Keratinocyte (primary cell): ENCODE measurements at regions not wholly inside any gene's neighbourhood (a gene's known extent, or its start where the extent isn't known, plus 50 kb on each side); places are given as distances from the start of the nearest gene placed in this dataset.

Experiments used
- DNase-seq: peaks from one replicate; pipeline ENCODE4 v3.0.0-alpha.2; 2011; ENCODE audit warnings: low read depth, missing footprints, low spot score
- FAIRE-seq: peaks from 2 replicates; lab custom pipeline; 2011; peaks lifted over from hg19 to GRCh38; lab: Jason Lieb, UNC
- H2AFZ ChIP-seq: 2 replicates; pipeline ENCODE4 v1.6.0; 2012; ENCODE audit warnings: low read length, control low read depth, inconsistent platforms; ENCODE audit not compliant: control insufficient read depth
- H3K27ac ChIP-seq: 2 replicates; pipeline ENCODE4 v1.5.1; 2011; ENCODE audit warnings: low read length; ENCODE audit not compliant: control insufficient read depth, insufficient read depth
- H3K27me3 ChIP-seq: 3 replicates; pipeline ENCODE4 v1.6.0; 2011; ENCODE audit warnings: low read length; ENCODE audit not compliant: control insufficient read depth, insufficient read depth; ENCODE audit errors: extremely low read depth
- H3K36me3 ChIP-seq, 2 experiments: 2 replicates in 1 of 2; 3 replicates in 1 of 2; pipeline ENCODE4 v1.5.1; 2011; ENCODE audit warnings: low read length in 2 of 2, mild to moderate bottlenecking in 1 of 2; ENCODE audit not compliant: control insufficient read depth in 2 of 2, insufficient read depth in 2 of 2; ENCODE audit errors: extremely low read depth in 1 of 2
- H3K4me1 ChIP-seq: 3 replicates; pipeline ENCODE4 v1.5.1; 2011; ENCODE audit warnings: low read length; ENCODE audit not compliant: control insufficient read depth, insufficient read depth; ENCODE audit errors: extremely low read depth
- H3K4me2 ChIP-seq: 3 replicates; pipeline ENCODE4 v1.6.0; 2011; ENCODE audit warnings: low read depth, low read length; ENCODE audit not compliant: control insufficient read depth, insufficient read depth; ENCODE audit errors: extremely low read depth
- H3K4me3 ChIP-seq, 3 experiments: fragments of 200-600 bp in 1 of 3; sonication (generic) in 1 of 3; 2 replicates in 2 of 3; 3 replicates in 1 of 3; pipeline ENCODE4 v1.5.1; 2011 to 2016; ENCODE audit warnings: low read length in 3 of 3, mild to moderate bottlenecking in 3 of 3, control low read depth in 2 of 3, inconsistent platforms in 1 of 3, low read depth in 1 of 3, mixed read lengths in 1 of 3, mixed run types in 1 of 3, moderate library complexity in 1 of 3; ENCODE audit not compliant: control insufficient read depth in 2 of 3, insufficient read depth in 2 of 3; ENCODE audit errors: extremely low read depth in 1 of 3
- H3K79me2 ChIP-seq: 2 replicates; pipeline ENCODE4 v1.6.0; 2012; ENCODE audit warnings: low read length; ENCODE audit not compliant: control insufficient read depth, insufficient read depth
- H3K9ac ChIP-seq: 3 replicates; pipeline ENCODE4 v1.6.0; 2011; ENCODE audit warnings: low read length; ENCODE audit not compliant: control insufficient read depth, insufficient read depth; ENCODE audit errors: extremely low read depth
- H3K9me1 ChIP-seq: 3 replicates; pipeline ENCODE4 v1.6.0; 2011; ENCODE audit warnings: low read length; ENCODE audit not compliant: control insufficient read depth, insufficient read depth; ENCODE audit errors: extremely low read depth
- H3K9me3 ChIP-seq: 2 replicates; pipeline ENCODE4 v1.5.1; 2012; ENCODE audit warnings: low read depth, low read length; ENCODE audit not compliant: control insufficient read depth
- H4K20me1 ChIP-seq: 3 replicates; pipeline ENCODE4 v1.6.0; 2011; ENCODE audit warnings: low read length; ENCODE audit not compliant: control insufficient read depth, insufficient read depth; ENCODE audit errors: extremely low read depth
- CTCF ChIP-seq, 3 experiments: IDR thresholded peaks in 1 of 3; conservative IDR thresholded peaks in 1 of 3; optimal IDR thresholded peaks in 1 of 3; 2 replicates in 2 of 3; 3 replicates in 1 of 3; pipeline versions ENCODE3 to v1.5.1; 2011; ENCODE audit warnings: low read length in 3 of 3, mild to moderate bottlenecking in 3 of 3, moderate library complexity in 2 of 3, control low read depth in 1 of 3, inconsistent platforms in 1 of 3; ENCODE audit not compliant: insufficient read depth in 2 of 3; ENCODE audit errors: extremely low read depth in 1 of 3
- EZH2 ChIP-seq: IDR thresholded peaks from one replicate; pipeline ENCODE4 v1.6.1; 2012; ENCODE audit warnings: inconsistent platforms, mild to moderate bottlenecking, low read length, moderate library complexity
- dilution Hi-C: fragments of 300-500 bp; cut with MboI; formaldehyde crosslinking; loops from one replicate; pipeline ENCODE4 v1.7.0; 2020; ENCODE audit warnings: low sequenced_read_pairs; ENCODE audit not compliant: extremely low pct_ligation_motif_present

GRCh38 chr11:116481126-116481675, 291.6 kb downstream of the BUD13 start:
- H3K27me3 ChIP-seq: peaks cover 21% of the 10 kb centered on the region
- H3K4me3 ChIP-seq: no peak overlapping the region
- no peaks in the 10 kb centered on the region for H3K9me3 ChIP-seq
- no peak overlapping the region for H3K9ac ChIP-seq
- H2AFZ ChIP-seq: no peak overlapping the region
- H3K79me2 ChIP-seq: no peaks in the 10 kb centered on the region
- H4K20me1 ChIP-seq: no peaks in the 10 kb centered on the region
- no peak for DNase-seq
- dilution Hi-C loops: no loop called here
- no peak for TF ChIP-seq EZH2
- no peak for TF ChIP-seq CTCF (optimal IDR thresholded peaks at IDR 0.05 in 1 of 3, IDR thresholded peaks at IDR 0.05 in 1 of 3, conservative IDR thresholded peaks at IDR 0.05 in 1 of 3; ENCODE audit: extremely low read depth in 1 of 3, insufficient read depth in 2 of 3, low read length in 3 of 3)
- H3K36me3 ChIP-seq: no peaks in the 10 kb centered on the region
- FAIRE-seq: no peak
- no peak overlapping the region for H3K27ac ChIP-seq
- H3K9me1 ChIP-seq: no peaks in the 10 kb centered on the region
- no peaks in the 10 kb centered on the region for H3K4me1 ChIP-seq
- no peak overlapping the region for H3K4me2 ChIP-seq

GRCh38 chr11:116478669-116479668, 293.8 kb downstream of the BUD13 start:
- H3K27ac ChIP-seq: no peak overlapping the region
- peaks cover 13% of the 10 kb centered on the region for H3K27me3 ChIP-seq
- no peaks in the 10 kb centered on the region for H3K4me1 ChIP-seq
- dilution Hi-C loops: no loop called here
- no peak overlapping the region for H3K9ac ChIP-seq
- TF ChIP-seq EZH2 (no peak), CTCF (optimal IDR thresholded peaks at IDR 0.05 in 1 of 3, IDR thresholded peaks at IDR 0.05 in 1 of 3, conservative IDR thresholded peaks at IDR 0.05 in 1 of 3; ENCODE audit: extremely low read depth in 1 of 3, insufficient read depth in 2 of 3, low read length in 3 of 3) (no peak)
- no peak overlapping the region for H3K4me3 ChIP-seq
- H3K4me2 ChIP-seq: no peak overlapping the region
- H3K79me2 ChIP-seq: no peaks in the 10 kb centered on the region
- H3K36me3 ChIP-seq: no peaks in the 10 kb centered on the region
- no peak overlapping the region for H2AFZ ChIP-seq
- no peaks in the 10 kb centered on the region for H3K9me3 ChIP-seq
- H4K20me1 ChIP-seq: no peaks in the 10 kb centered on the region
- no peak for DNase-seq
- no peak for FAIRE-seq
- H3K9me1 ChIP-seq: no peaks in the 10 kb centered on the region
